ENCODE measurements at regions not wholly inside any gene's neighbourhood (a gene's known extent, or its start where the extent isn't known, plus 50 kb on each side); places are given as distances from the start of the nearest gene placed in this dataset.

- DNase-seq (ENCODE audit: low read depth), result no peak
- no peak for TF ChIP-seq CTCF (conservative IDR thresholded peaks at IDR 0.05; ENCODE audit: low read depth, low read length)
- no peak overlapping the region for H3K4me3 ChIP-seq (ENCODE audit: low read depth, low read length)
Measured at GRCh38 chr9:103928442-103928841, 165.7 kb upstream of the SMC2 start.

GRCh38 chr9:103941104-103941503, 153.0 kb upstream of the SMC2 start:
- DNase-seq (ENCODE audit: low read depth), result no peak
- TF ChIP-seq CTCF (conservative IDR thresholded peaks at IDR 0.05; ENCODE audit: low read depth, low read length), result no peak
- H3K4me3 ChIP-seq (ENCODE audit: low read depth, low read length), result no peak overlapping the region

GRCh38 chr9:103942200-103942599, 151.9 kb upstream of the SMC2 start:
- no peak for TF ChIP-seq CTCF (conservative IDR thresholded peaks at IDR 0.05; ENCODE audit: low read depth, low read length)
- no peak overlapping the region for H3K4me3 ChIP-seq (ENCODE audit: low read depth, low read length)
- DNase-seq (ENCODE audit: low read depth), result no peak

GRCh38 chr9:103942651-103943050, 151.5 kb upstream of the SMC2 start:
- TF ChIP-seq CTCF (conservative IDR thresholded peaks at IDR 0.05; ENCODE audit: low read depth, low read length), result no peak
- H3K4me3 ChIP-seq (ENCODE audit: low read depth, low read length), result no peak overlapping the region
- DNase-seq (ENCODE audit: low read depth), result no peak

GRCh38 chr9:103949096-103949495, 145.0 kb upstream of the SMC2 start:
- TF ChIP-seq CTCF (conservative IDR thresholded peaks at IDR 0.05; ENCODE audit: low read depth, low read length), result no peak
- no peak for DNase-seq (ENCODE audit: low read depth)
- no peak overlapping the region for H3K4me3 ChIP-seq (ENCODE audit: low read depth, low read length)

- TF ChIP-seq CTCF (conservative IDR thresholded peaks at IDR 0.05; ENCODE audit: low read depth, low read length), result no peak
Measured at GRCh38 chr9:103977163-103977562, 116.9 kb upstream of the SMC2 start.

GRCh38 chr9:103978396-103978795, 115.7 kb upstream of the SMC2 start:
- DNase-seq (ENCODE audit: low read depth), result no peak
- no peak for TF ChIP-seq CTCF (conservative IDR thresholded peaks at IDR 0.05; ENCODE audit: low read depth, low read length)
- H3K4me3 ChIP-seq (ENCODE audit: low read depth, low read length), result no peak overlapping the region

More at GRCh38 chr9:103977163-103977562, 116.9 kb upstream of the SMC2 start:
- no peak overlapping the region for H3K4me3 ChIP-seq (ENCODE audit: low read depth, low read length)
- DNase-seq (ENCODE audit: low read depth), result no peak
